Panc1 (cell line): ENCODE measurements at regions not wholly inside any gene's neighbourhood (a gene's known extent, or its start where the extent isn't known, plus 50 kb on each side); places are given as distances from the start of the nearest gene placed in this dataset.

Experiments used
- ATAC-seq: fragments of 200-7000 bp; cut with Tn5 transposase; 2 replicates; pipeline ENCODE4 v1.9.1; 2020; ENCODE audit warnings: mild to moderate bottlenecking, moderate library complexity
- BruUV-seq: library from RNA; stranded (reverse); fragments of 400-500 nt; replicated peaks from 2 replicates; lab custom pipeline; 2021; lab: Mats Ljungman, UMichigan
- CTCF ChIA-PET: fragments of 300-600 bp; sonication (Branson Sonifier 250); formaldehyde crosslinking; loops from one replicate; lab custom pipeline; 2022; ENCODE audit warnings: antibody characterized with exemption; lab: Charles Lee
- POLR2A ChIA-PET: fragments of 300-600 bp; sonication (Branson Sonifier 250); formaldehyde crosslinking; loops from one replicate; lab custom pipeline; 2022; ENCODE audit warnings: antibody characterized with exemption; lab: Charles Lee
- DNase-seq: peaks from one replicate; pipeline ENCODE4 v3.0.0-alpha.2; 2010; ENCODE audit warnings: low read depth, low spot score
- H3K27ac ChIP-seq: 2 replicates; pipeline ENCODE4 v1.5.1; 2011; ENCODE audit warnings: mild to moderate bottlenecking, low read length, inconsistent platforms
- H3K27me3 ChIP-seq: fragments of 200-500 bp; sonication (Bioruptor generic); 2 replicates; pipeline ENCODE4 v1.6.0; 2014; ENCODE audit warnings: low read length, inconsistent platforms; ENCODE audit not compliant: control insufficient read depth, insufficient read depth
- H3K36me3 ChIP-seq: fragments of 200-500 bp; sonication (Bioruptor generic); 2 replicates; pipeline ENCODE4 v1.5.1; 2014; ENCODE audit warnings: inconsistent platforms, mild to moderate bottlenecking, low read length, moderate library complexity; ENCODE audit not compliant: control insufficient read depth, insufficient read depth
- H3K4me1 ChIP-seq: 2 replicates; pipeline ENCODE4 v1.5.1; 2011; ENCODE audit warnings: inconsistent platforms, mild to moderate bottlenecking, low read length, moderate library complexity; ENCODE audit not compliant: control insufficient read depth, insufficient read depth
- H3K4me3 ChIP-seq, 2 experiments: 2 replicates each; pipeline ENCODE4 v1.5.1; 2011 to 2012; ENCODE audit warnings: low read depth in 2 of 2, low read length in 2 of 2, mild to moderate bottlenecking in 2 of 2, inconsistent platforms in 1 of 2, moderate library complexity in 1 of 2
- H3K9me3 ChIP-seq: fragments of 200-500 bp; sonication (Bioruptor generic); 2 replicates; pipeline ENCODE4 v1.5.1; 2014; ENCODE audit warnings: low read depth, mild to moderate bottlenecking, inconsistent platforms, low read length, moderate library complexity; ENCODE audit not compliant: control insufficient read depth, insufficient read depth
- POLR2AphosphoS5 ChIP-seq: IDR thresholded peaks from 2 replicates; pipeline ENCODE4 v1.6.1; 2012; ENCODE audit warnings: mild to moderate bottlenecking, low read depth, low read length, moderate library complexity
- SIN3A ChIP-seq: IDR thresholded peaks from 2 replicates; pipeline ENCODE4 v1.6.1; 2012; ENCODE audit warnings: low read depth, mild to moderate bottlenecking, low read length, moderate library complexity, borderline replicate concordance; ENCODE audit not compliant: insufficient read depth
- TCF7L2 ChIP-seq: IDR thresholded peaks from 2 replicates; pipeline ENCODE4 v1.6.1; 2011; ENCODE audit warnings: mild to moderate bottlenecking, low read depth, low read length, inconsistent platforms
- in situ Hi-C: cut with HindIII; loops from 2 replicates; pipeline ENCODE4 v1.10.0; 2016; ENCODE audit warnings: low sequenced_read_pairs, low pct_unique_long_range_greater_than_20kb
- intact Hi-C: fragments of 100-400 bp; cut with micrococcal nuclease; formaldehyde crosslinking; loops from one replicate; pipeline ENCODE4 v1.10.0; 2022; ENCODE audit not compliant: unreplicated experiment
- TF ChIP-seq, protein P1 (sequence below), 2 experiments: IDR thresholded peaks; 2 replicates each; pipeline ENCODE4 v1.6.1; 2011 to 2012; ENCODE audit warnings: low read depth in 2 of 2, control low read depth in 1 of 2, low read length in 1 of 2, mild to moderate bottlenecking in 1 of 2, moderate library complexity in 1 of 2; ENCODE audit not compliant: insufficient read depth in 1 of 2
- TF ChIP-seq, protein P2 (sequence below): fragments of 450-650 bp; IDR thresholded peaks from 2 replicates; pipeline ENCODE4 v1.5.1; 2017; ENCODE audit warnings: mild to moderate bottlenecking

DNA sequence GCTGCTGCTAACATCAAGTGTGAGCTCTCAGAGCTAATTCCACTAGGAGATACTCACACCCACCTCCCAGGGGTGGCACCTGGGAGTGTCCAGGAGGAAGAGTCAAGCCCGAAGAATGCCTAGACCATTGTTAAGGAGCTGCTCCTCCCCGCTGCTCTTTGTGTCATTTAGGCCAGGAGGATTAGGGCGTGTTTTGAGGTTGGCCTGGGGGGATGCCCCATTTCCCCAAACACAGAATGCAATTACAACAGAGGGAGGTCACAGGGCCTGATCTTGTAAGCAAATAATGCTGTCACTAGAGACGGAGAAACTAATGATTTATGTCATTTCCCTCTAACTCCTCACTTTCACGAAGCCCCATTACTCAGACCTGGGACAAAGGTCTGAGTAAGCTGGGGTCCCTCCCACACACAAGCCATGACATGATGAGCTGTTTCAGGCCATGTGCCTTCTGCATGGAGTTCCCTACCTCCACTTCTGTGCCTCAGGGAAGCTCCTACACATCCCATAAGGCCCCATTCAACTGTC is 312.5 kb downstream of the ACTL7B start:
- Histone ChIP-seq H3K9me3 (no peaks in the 10 kb centered on the region), H3K27me3 (no peaks in the 10 kb centered on the region), H3K27ac (no peak overlapping the region), H3K4me3 (no peak overlapping the region), H3K4me1 (no peaks in the 10 kb centered on the region), H3K36me3 (no peaks in the 10 kb centered on the region)
- ChIA-PET POLR2A (no interaction called here), CTCF (no interaction called here)
- DNase-seq (no peak), ATAC-seq (no peak)
- intact Hi-C loops (no loop called here), in situ Hi-C loops (no loop called here)
- TF ChIP-seq, protein P1, sequence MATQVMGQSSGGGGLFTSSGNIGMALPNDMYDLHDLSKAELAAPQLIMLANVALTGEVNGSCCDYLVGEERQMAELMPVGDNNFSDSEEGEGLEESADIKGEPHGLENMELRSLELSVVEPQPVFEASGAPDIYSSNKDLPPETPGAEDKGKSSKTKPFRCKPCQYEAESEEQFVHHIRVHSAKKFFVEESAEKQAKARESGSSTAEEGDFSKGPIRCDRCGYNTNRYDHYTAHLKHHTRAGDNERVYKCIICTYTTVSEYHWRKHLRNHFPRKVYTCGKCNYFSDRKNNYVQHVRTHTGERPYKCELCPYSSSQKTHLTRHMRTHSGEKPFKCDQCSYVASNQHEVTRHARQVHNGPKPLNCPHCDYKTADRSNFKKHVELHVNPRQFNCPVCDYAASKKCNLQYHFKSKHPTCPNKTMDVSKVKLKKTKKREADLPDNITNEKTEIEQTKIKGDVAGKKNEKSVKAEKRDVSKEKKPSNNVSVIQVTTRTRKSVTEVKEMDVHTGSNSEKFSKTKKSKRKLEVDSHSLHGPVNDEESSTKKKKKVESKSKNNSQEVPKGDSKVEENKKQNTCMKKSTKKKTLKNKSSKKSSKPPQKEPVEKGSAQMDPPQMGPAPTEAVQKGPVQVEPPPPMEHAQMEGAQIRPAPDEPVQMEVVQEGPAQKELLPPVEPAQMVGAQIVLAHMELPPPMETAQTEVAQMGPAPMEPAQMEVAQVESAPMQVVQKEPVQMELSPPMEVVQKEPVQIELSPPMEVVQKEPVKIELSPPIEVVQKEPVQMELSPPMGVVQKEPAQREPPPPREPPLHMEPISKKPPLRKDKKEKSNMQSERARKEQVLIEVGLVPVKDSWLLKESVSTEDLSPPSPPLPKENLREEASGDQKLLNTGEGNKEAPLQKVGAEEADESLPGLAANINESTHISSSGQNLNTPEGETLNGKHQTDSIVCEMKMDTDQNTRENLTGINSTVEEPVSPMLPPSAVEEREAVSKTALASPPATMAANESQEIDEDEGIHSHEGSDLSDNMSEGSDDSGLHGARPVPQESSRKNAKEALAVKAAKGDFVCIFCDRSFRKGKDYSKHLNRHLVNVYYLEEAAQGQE (IDR thresholded peaks at IDR 0.05; ENCODE audit: insufficient read depth in 1 of 2, low read depth in 2 of 2, low read length in 1 of 2) = no peak
- TF ChIP-seq POLR2AphosphoS5 (no peak), TCF7L2 (no peak), SIN3A (no peak)
- TF ChIP-seq, protein P2, sequence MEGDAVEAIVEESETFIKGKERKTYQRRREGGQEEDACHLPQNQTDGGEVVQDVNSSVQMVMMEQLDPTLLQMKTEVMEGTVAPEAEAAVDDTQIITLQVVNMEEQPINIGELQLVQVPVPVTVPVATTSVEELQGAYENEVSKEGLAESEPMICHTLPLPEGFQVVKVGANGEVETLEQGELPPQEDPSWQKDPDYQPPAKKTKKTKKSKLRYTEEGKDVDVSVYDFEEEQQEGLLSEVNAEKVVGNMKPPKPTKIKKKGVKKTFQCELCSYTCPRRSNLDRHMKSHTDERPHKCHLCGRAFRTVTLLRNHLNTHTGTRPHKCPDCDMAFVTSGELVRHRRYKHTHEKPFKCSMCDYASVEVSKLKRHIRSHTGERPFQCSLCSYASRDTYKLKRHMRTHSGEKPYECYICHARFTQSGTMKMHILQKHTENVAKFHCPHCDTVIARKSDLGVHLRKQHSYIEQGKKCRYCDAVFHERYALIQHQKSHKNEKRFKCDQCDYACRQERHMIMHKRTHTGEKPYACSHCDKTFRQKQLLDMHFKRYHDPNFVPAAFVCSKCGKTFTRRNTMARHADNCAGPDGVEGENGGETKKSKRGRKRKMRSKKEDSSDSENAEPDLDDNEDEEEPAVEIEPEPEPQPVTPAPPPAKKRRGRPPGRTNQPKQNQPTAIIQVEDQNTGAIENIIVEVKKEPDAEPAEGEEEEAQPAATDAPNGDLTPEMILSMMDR = no peak
- BruUV-seq = no TSS peak

DNA sequence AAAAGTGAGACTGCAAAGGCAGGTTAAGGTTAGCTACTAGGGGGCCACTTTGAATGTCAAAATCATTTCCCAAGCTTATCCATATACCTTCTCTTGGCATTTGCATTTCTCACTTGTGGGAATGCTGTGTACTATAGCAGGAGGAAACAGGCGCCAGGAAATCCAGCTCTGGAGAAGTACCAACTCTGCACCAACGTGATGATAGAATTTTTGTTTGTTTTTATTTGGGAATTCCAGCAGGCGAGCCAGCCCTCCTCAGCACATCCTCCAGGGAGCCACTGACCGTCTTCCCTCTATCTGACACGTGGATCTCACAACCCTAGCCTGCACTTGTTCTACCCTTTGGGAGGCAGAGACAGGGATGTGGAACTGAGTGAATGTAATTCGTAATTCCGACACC is 318.0 kb downstream of the ACTL7B start:
- Histone ChIP-seq H3K9me3 (no peaks in the 10 kb centered on the region), H3K4me3 (no peak overlapping the region), H3K27me3 (no peaks in the 10 kb centered on the region), H3K27ac (no peak overlapping the region), H3K4me1 (no peaks in the 10 kb centered on the region), H3K36me3 (no peaks in the 10 kb centered on the region)
- DNase-seq (no peak), ATAC-seq (no peak)
- TF ChIP-seq, protein P1 (IDR thresholded peaks at IDR 0.05; ENCODE audit: insufficient read depth in 1 of 2, low read depth in 2 of 2, low read length in 1 of 2) = no peak
- TF ChIP-seq POLR2AphosphoS5 (no peak), SIN3A (no peak), TCF7L2 (no peak)
- TF ChIP-seq, protein P2 = no peak
- intact Hi-C loops (no loop called here), in situ Hi-C loops (no loop called here)
- no TSS peak for BruUV-seq
- ChIA-PET CTCF (no interaction called here), POLR2A (no interaction called here)
